HepG2 (cell line): ENCODE measurements at regions not wholly inside any gene's neighbourhood (a gene's known extent, or its start where the extent isn't known, plus 50 kb on each side); places are given as distances from the start of the nearest gene placed in this dataset.

Source experiments
- ATAC-seq: fragments of 200-7000 bp; cut with Tn5 transposase; 3 replicates; pipeline ENCODE4 v1.9.1; 2020; ENCODE audit warnings: mild to moderate bottlenecking, moderate library complexity
- BruUV-seq: library from RNA; stranded (reverse); fragments of 400-500 nt; replicated peaks from 2 replicates; lab custom pipeline; 2021; lab: Mats Ljungman, UMichigan
- CTCF ChIA-PET: fragments of 300-600 bp; formaldehyde crosslinking; extraction: SDS; loops from one replicate; lab custom pipeline; 2021; ENCODE audit warnings: low total read pairs, inconsistent platforms, low intra/inter-chr PET ratio; lab: Yijun Ruan, JAX
- POLR2A ChIA-PET: fragments of 350-600 bp; sonication (Branson Sonifier 250); formaldehyde crosslinking; loops from one replicate; lab custom pipeline; 2020; ENCODE audit warnings: antibody characterized with exemption, inconsistent platforms; lab: Yijun Ruan, JAX
- DNase-seq: peaks from one replicate; pipeline ENCODE4 v3.0.0-alpha.2; 2015; ENCODE audit warnings: low spot score
- FAIRE-seq: peaks from 3 replicates; lab custom pipeline; 2011; peaks lifted over from hg19 to GRCh38; lab: Jason Lieb, UNC
- H2AFZ ChIP-seq: one replicate; pipeline ENCODE4 v1.6.1; 2011; ENCODE audit warnings: low read length, inconsistent platforms
- H3K27ac ChIP-seq: fragments of 300-600 bp; 3 replicates; pipeline ENCODE4 v1.8.0; 2011; ENCODE audit warnings: mixed run types, mild to moderate bottlenecking, mixed read lengths, low read length, inconsistent platforms; ENCODE audit not compliant: insufficient read depth; ENCODE audit errors: extremely low read length
- H3K27me3 ChIP-seq, 2 experiments: fragments of 200-600 bp in 1 of 2; 2 replicates in 1 of 2; 3 replicates in 1 of 2; pipeline versions ENCODE4 v1.6.0 to v1.8.0; 2011; ENCODE audit warnings: low read length in 2 of 2, mild to moderate bottlenecking in 2 of 2, moderate library complexity in 2 of 2, inconsistent platforms in 1 of 2; ENCODE audit not compliant: insufficient read depth in 2 of 2, control insufficient read depth in 1 of 2
- H3K36me3 ChIP-seq, 2 experiments: fragments of 200-600 bp in 1 of 2; replicated peaks in 1 of 2; 2 replicates in 1 of 2; 3 replicates in 1 of 2; pipeline versions ENCODE4 v1.5.1 to v1.8.0; 2011; ENCODE audit warnings: low read length in 2 of 2, inconsistent platforms in 1 of 2; ENCODE audit not compliant: insufficient read depth in 2 of 2, control insufficient read depth in 1 of 2
- H3K4me1 ChIP-seq: 2 replicates; pipeline ENCODE4 v1.5.1; 2012; ENCODE audit warnings: low read length, inconsistent platforms; ENCODE audit not compliant: insufficient read depth
- H3K4me2 ChIP-seq: 2 replicates; pipeline ENCODE4 v1.6.0; 2011; ENCODE audit warnings: low read depth, low read length, inconsistent platforms
- H3K4me3 ChIP-seq, 3 experiments: fragments of 200-600 bp in 1 of 3; sonication (generic), shearing (Covaris generic) in 1 of 3; replicated peaks in 1 of 3; 2 replicates each; pipeline ENCODE4 v1.5.1; 2011 to 2016; ENCODE audit warnings: low read length in 3 of 3, inconsistent platforms in 2 of 3, low read depth in 2 of 3, mild to moderate bottlenecking in 2 of 3, control low read depth in 1 of 3, mixed read lengths in 1 of 3; ENCODE audit not compliant: insufficient read depth in 1 of 3
- H3K79me2 ChIP-seq: one replicate; pipeline ENCODE4 v1.6.1; 2011; ENCODE audit warnings: low read length, inconsistent platforms; ENCODE audit not compliant: insufficient read depth
- H3K9ac ChIP-seq: 2 replicates; pipeline ENCODE4 v1.6.0; 2011; ENCODE audit warnings: mild to moderate bottlenecking, low read depth, low read length, inconsistent platforms; ENCODE audit not compliant: insufficient read depth
- H3K9me3 ChIP-seq: 2 replicates; pipeline ENCODE4 v1.5.1; 2012; ENCODE audit warnings: mild to moderate bottlenecking, low read length
- H4K20me1 ChIP-seq: 2 replicates; pipeline ENCODE4 v1.6.0; 2011; ENCODE audit warnings: inconsistent platforms, mild to moderate bottlenecking, low read length, moderate library complexity; ENCODE audit not compliant: insufficient read depth
- GATAD1 ChIP-seq: IDR thresholded peaks from 2 replicates; pipeline ENCODE4 v1.6.1; 2016; ENCODE audit warnings: missing genetic modification reagents, missing compliant biosample characterization
- NFIC ChIP-seq: IDR thresholded peaks from 2 replicates; pipeline ENCODE4 v1.6.1; 2012; ENCODE audit warnings: mild to moderate bottlenecking, low read length, inconsistent platforms
- NFKB2 ChIP-seq: sonication (generic); formaldehyde crosslinking; IDR thresholded peaks from 2 replicates; pipeline ENCODE4 v1.4.0; 2020; ENCODE audit warnings: missing genetic modification reagents, borderline replicate concordance
- PAX8 ChIP-seq: sonication (generic); formaldehyde crosslinking; IDR thresholded peaks from 2 replicates; pipeline ENCODE4 v1.8.0; 2022; ENCODE audit warnings: mild to moderate bottlenecking, missing genetic modification reagents, borderline replicate concordance
- SP2 ChIP-seq: sonication (generic); formaldehyde crosslinking; IDR thresholded peaks from 2 replicates; pipeline ENCODE4 v1.5.1; 2020; ENCODE audit warnings: mild to moderate bottlenecking, missing genetic modification reagents
- TCF7L2 ChIP-seq: IDR thresholded peaks from 2 replicates; pipeline ENCODE4 v1.6.1; 2011; ENCODE audit warnings: mild to moderate bottlenecking, low read depth, low read length, moderate library complexity
- ZFP90 ChIP-seq: sonication (generic); formaldehyde crosslinking; IDR thresholded peaks from 2 replicates; pipeline ENCODE4 v1.8.0; 2022; ENCODE audit warnings: missing genetic modification reagents, mild to moderate bottlenecking, inconsistent platforms, borderline replicate concordance
- ZNF180 ChIP-seq: sonication (generic); formaldehyde crosslinking; IDR thresholded peaks from 2 replicates; pipeline ENCODE4 v1.4.0; 2020; ENCODE audit warnings: low read depth, missing genetic modification reagents, borderline replicate concordance
- ZNF296 ChIP-seq: sonication (generic); formaldehyde crosslinking; conservative IDR thresholded peaks from 2 replicates; pipeline ENCODE4 v1.5.0; 2020; ENCODE audit warnings: mild to moderate bottlenecking, missing genetic modification reagents
- ZNF552 ChIP-seq: sonication (generic); formaldehyde crosslinking; IDR thresholded peaks from 2 replicates; pipeline ENCODE4 v1.9.0; 2022; ENCODE audit warnings: missing genetic modification reagents, mild to moderate bottlenecking, borderline replicate concordance
- ZNF7 ChIP-seq: IDR thresholded peaks from 2 replicates; pipeline ENCODE4 v1.6.1; 2016; ENCODE audit warnings: missing biosample characterization, missing genetic modification reagents
- WGBS: methylation state at CpG from one replicate; pipeline ENCODE4 v1.1.6; 2017; ENCODE audit warnings: low lambda C conversion rate; 5-methylcytosine and 5-hydroxymethylcytosine counted together
- in situ Hi-C: cut with HindIII; loops from 2 replicates; pipeline ENCODE4 v1.10.0; 2017; ENCODE audit warnings: low pct_unique_long_range_greater_than_20kb; ENCODE audit not compliant: extremely low pct_ligation_motif_present
- intact Hi-C: fragments of 100-400 bp; cut with micrococcal nuclease; formaldehyde crosslinking; loops from one replicate; pipeline ENCODE4 v1.10.0; 2022; ENCODE audit not compliant: unreplicated experiment
- TF ChIP-seq, protein P1 (sequence below): sonication (generic); formaldehyde crosslinking; IDR thresholded peaks from 2 replicates; pipeline ENCODE4 v1.9.0; 2021; ENCODE audit warnings: missing genetic modification reagents, borderline replicate concordance

DNA sequence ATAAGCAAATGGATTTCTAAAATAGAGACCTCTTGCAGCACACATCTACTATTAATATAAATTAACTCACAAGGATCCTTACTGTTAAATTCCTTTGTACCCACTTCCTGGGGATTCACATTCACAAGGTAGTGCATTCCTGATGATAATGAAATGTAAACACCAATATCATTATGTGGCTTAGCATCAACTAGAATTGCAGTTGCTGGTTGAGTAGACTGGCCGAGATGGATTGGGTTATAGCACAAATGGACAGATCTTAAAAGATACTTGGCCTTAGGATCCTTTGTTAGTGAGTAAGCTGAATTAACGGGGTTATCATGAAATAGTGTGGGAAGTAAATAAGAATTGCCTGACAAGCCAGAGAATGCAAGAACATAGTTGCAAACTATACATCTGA is 369.1 kb downstream of the AEBP2 start:
- peaks cover 7% of the 10 kb centered on the region; the same call in 1 of the 2 replicates for H3K9me3 ChIP-seq
- CTCF ChIA-PET = no interaction called here
- ATAC-seq (no peak), FAIRE-seq (no peak), DNase-seq (no peak)
- no peaks in the 10 kb centered on the region for H3K36me3 ChIP-seq
- 2% methylated on average over 2 of the region's 2 CpGs for WGBS
- no TSS peak for BruUV-seq
- in situ Hi-C loops (no loop called here), intact Hi-C loops (no loop called here)
- no peak overlapping the region for H3K27ac ChIP-seq
- H2AFZ ChIP-seq = no peak overlapping the region
- H3K9ac ChIP-seq = no peak overlapping the region
- TF ChIP-seq ZNF180 (CRISPR knock-in tag) = no peak
- no peak for TF ChIP-seq PAX8 (CRISPR knock-in tag)
- no peak for TF ChIP-seq NFKB2 (CRISPR knock-in tag)
- TF ChIP-seq ZNF552 (CRISPR knock-in tag) = no peak
- TF ChIP-seq ZFP90 = no peak
- no peak for TF ChIP-seq TCF7L2
- TF ChIP-seq ZNF296 (CRISPR knock-in tag) = no peak
- TF ChIP-seq, protein P1, sequence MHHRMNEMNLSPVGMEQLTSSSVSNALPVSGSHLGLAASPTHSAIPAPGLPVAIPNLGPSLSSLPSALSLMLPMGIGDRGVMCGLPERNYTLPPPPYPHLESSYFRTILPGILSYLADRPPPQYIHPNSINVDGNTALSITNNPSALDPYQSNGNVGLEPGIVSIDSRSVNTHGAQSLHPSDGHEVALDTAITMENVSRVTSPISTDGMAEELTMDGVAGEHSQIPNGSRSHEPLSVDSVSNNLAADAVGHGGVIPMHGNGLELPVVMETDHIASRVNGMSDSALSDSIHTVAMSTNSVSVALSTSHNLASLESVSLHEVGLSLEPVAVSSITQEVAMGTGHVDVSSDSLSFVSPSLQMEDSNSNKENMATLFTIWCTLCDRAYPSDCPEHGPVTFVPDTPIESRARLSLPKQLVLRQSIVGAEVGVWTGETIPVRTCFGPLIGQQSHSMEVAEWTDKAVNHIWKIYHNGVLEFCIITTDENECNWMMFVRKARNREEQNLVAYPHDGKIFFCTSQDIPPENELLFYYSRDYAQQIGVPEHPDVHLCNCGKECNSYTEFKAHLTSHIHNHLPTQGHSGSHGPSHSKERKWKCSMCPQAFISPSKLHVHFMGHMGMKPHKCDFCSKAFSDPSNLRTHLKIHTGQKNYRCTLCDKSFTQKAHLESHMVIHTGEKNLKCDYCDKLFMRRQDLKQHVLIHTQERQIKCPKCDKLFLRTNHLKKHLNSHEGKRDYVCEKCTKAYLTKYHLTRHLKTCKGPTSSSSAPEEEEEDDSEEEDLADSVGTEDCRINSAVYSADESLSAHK (CRISPR knock-in tag) = no peak
- TF ChIP-seq ZNF7 = no peak
- no peak for TF ChIP-seq SP2 (CRISPR knock-in tag)
- TF ChIP-seq NFIC = no peak
- TF ChIP-seq GATAD1 (CRISPR knock-in tag) = no peak
- H3K79me2 ChIP-seq = no peaks in the 10 kb centered on the region
- no peaks in the 10 kb centered on the region for H3K27me3 ChIP-seq
- H3K4me2 ChIP-seq = no peak overlapping the region
- no peaks in the 10 kb centered on the region for H3K4me1 ChIP-seq
- POLR2A ChIA-PET = no interaction called here
- no peak overlapping the region for H3K4me3 ChIP-seq
- H4K20me1 ChIP-seq = no peaks in the 10 kb centered on the region
